Astrocyte (in vitro differentiated cells and primary cell): ENCODE measurements at regions not wholly inside any gene's neighbourhood (a gene's known extent, or its start where the extent isn't known, plus 50 kb on each side); places are given as distances from the start of the nearest gene placed in this dataset.

ENCODE experiments used
- DNase-seq: peaks from one replicate; pipeline ENCODE4 v3.0.0-alpha.2; 2010; ENCODE audit warnings: low read depth
- FAIRE-seq: peaks from 2 replicates; lab custom pipeline; 2011; peaks lifted over from hg19 to GRCh38; lab: Jason Lieb, UNC
- H2AFZ ChIP-seq: 2 replicates; pipeline ENCODE4 v1.6.0; 2012; ENCODE audit warnings: low read depth, low read length, inconsistent platforms
- H3K27ac ChIP-seq: 2 replicates; pipeline ENCODE4 v1.5.1; 2011; ENCODE audit warnings: low read depth, low read length, inconsistent platforms
- H3K27me3 ChIP-seq: 2 replicates; pipeline ENCODE4 v1.6.0; 2011; ENCODE audit warnings: low read length, inconsistent platforms; ENCODE audit not compliant: insufficient read depth
- H3K36me3 ChIP-seq: 2 replicates; pipeline ENCODE4 v1.5.1; 2011; ENCODE audit warnings: low read length, inconsistent platforms; ENCODE audit not compliant: insufficient read depth
- H3K4me1 ChIP-seq: 2 replicates; pipeline ENCODE4 v1.5.1; 2011; ENCODE audit warnings: low read length, inconsistent platforms; ENCODE audit not compliant: insufficient read depth
- H3K4me2 ChIP-seq: 2 replicates; pipeline ENCODE4 v1.6.0; 2012; ENCODE audit warnings: low read length, inconsistent platforms
- H3K4me3 ChIP-seq: 2 replicates; pipeline ENCODE4 v1.5.1; 2011; ENCODE audit warnings: low read depth, mild to moderate bottlenecking, low read length, inconsistent platforms; ENCODE audit not compliant: insufficient read depth
- H3K79me2 ChIP-seq: 2 replicates; pipeline ENCODE4 v1.6.0; 2012; ENCODE audit warnings: mild to moderate bottlenecking, low read length, inconsistent platforms; ENCODE audit not compliant: insufficient read depth
- H3K9ac ChIP-seq: 2 replicates; pipeline ENCODE4 v1.6.0; 2012; ENCODE audit warnings: mild to moderate bottlenecking, low read length, inconsistent platforms
- H3K9me3 ChIP-seq: 2 replicates; pipeline ENCODE4 v1.5.1; 2012; ENCODE audit warnings: low read depth, mild to moderate bottlenecking, low read length, inconsistent platforms; ENCODE audit not compliant: insufficient read depth
- H4K20me1 ChIP-seq: 2 replicates; pipeline ENCODE4 v1.6.0; 2012; ENCODE audit warnings: low read length, inconsistent platforms; ENCODE audit not compliant: insufficient read depth
- H3K27ac Mint-ChIP-seq: one replicate; pipeline ENCODE4 v1.8.0; 2021; ENCODE audit warnings: mild to moderate bottlenecking, mixed read lengths; ENCODE audit not compliant: unreplicated experiment
- H3K27me3 Mint-ChIP-seq: one replicate; pipeline ENCODE4 v1.8.0; 2021; ENCODE audit warnings: low read depth, mixed read lengths; ENCODE audit not compliant: unreplicated experiment
- H3K36me3 Mint-ChIP-seq: one replicate; pipeline ENCODE4 v1.8.0; 2021; ENCODE audit warnings: low read depth, mixed read lengths; ENCODE audit not compliant: unreplicated experiment
- H3K4me1 Mint-ChIP-seq: one replicate; pipeline ENCODE4 v1.8.0; 2021; ENCODE audit warnings: low read depth, mixed read lengths; ENCODE audit not compliant: unreplicated experiment
- H3K4me3 Mint-ChIP-seq: one replicate; pipeline ENCODE4 v1.8.0; 2021; ENCODE audit warnings: mild to moderate bottlenecking, moderate library complexity, mixed read lengths; ENCODE audit not compliant: unreplicated experiment
- H3K9me3 Mint-ChIP-seq: one replicate; pipeline ENCODE4 v1.8.0; 2021; ENCODE audit warnings: mild to moderate bottlenecking, mixed read lengths; ENCODE audit not compliant: unreplicated experiment
- EZH2 ChIP-seq: IDR thresholded peaks from 2 replicates; pipeline ENCODE4 v1.6.1; 2012; ENCODE audit warnings: mild to moderate bottlenecking, low read length, inconsistent platforms; ENCODE audit not compliant: insufficient read depth
- TF ChIP-seq, protein P1 (sequence below): IDR thresholded peaks from 2 replicates; pipeline ENCODE4 v1.5.1; 2011; ENCODE audit warnings: low read depth, mild to moderate bottlenecking, inconsistent platforms, low read length, moderate library complexity; ENCODE audit not compliant: insufficient read depth

DNA sequence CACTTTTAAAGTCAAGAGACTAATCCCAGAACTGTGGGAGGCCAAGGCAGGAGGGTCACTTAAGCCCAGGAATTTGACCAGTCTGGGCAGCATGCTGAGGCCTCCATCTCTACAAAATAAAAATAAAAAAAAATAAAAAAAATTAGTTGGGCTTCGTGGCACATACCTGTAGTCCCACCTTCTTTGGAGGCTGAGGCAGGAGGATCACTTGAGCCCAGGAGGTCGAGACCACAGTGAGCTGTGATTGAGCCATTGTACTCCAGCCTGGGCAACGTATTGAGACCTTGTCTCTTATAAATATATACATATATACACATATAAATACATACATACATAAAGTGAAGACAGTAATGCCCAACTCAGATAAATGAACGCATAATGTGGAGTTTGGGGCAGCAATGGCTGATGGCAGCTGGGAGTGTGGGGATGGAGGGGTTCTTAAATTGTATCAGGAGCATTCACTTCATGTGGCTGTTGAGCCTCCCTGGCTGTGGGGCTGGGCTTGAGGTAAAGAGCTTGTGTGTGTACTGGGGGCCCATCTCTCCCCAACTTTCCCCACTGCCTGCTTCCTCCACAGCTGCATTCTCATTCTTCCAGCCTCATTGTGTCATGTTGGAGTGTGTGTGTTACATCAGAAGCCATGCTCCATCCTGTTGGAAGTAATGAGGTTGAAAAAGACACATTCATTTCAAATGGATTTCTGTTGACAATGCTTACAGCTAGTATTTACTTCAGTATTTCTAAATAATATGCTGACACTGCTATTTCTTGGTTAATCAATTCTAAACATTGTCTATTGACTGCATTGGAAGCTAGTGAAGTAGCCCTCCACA is 96.5 kb upstream of the HS6ST1 start:
- Mint-ChIP-seq H3K4me3 (no peak overlapping the region), H3K27me3 (peaks cover 19% of the 10 kb centered on the region), H3K4me1 (peaks cover under 1% of the 10 kb centered on the region), H3K36me3 (no peaks in the 10 kb centered on the region), H3K27ac (no peak overlapping the region), H3K9me3 (peaks cover 5% of the 10 kb centered on the region)
- no peak overlapping the region for H2AFZ ChIP-seq
- FAIRE-seq (no peak), DNase-seq (no peak)
- no peak for TF ChIP-seq EZH2
- TF ChIP-seq, protein P1, sequence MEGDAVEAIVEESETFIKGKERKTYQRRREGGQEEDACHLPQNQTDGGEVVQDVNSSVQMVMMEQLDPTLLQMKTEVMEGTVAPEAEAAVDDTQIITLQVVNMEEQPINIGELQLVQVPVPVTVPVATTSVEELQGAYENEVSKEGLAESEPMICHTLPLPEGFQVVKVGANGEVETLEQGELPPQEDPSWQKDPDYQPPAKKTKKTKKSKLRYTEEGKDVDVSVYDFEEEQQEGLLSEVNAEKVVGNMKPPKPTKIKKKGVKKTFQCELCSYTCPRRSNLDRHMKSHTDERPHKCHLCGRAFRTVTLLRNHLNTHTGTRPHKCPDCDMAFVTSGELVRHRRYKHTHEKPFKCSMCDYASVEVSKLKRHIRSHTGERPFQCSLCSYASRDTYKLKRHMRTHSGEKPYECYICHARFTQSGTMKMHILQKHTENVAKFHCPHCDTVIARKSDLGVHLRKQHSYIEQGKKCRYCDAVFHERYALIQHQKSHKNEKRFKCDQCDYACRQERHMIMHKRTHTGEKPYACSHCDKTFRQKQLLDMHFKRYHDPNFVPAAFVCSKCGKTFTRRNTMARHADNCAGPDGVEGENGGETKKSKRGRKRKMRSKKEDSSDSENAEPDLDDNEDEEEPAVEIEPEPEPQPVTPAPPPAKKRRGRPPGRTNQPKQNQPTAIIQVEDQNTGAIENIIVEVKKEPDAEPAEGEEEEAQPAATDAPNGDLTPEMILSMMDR: no peak
- H3K4me1 ChIP-seq: no peaks in the 10 kb centered on the region
- no peaks in the 10 kb centered on the region for H3K27me3 ChIP-seq
- no peak overlapping the region for H3K27ac ChIP-seq
- H3K9me3 ChIP-seq: peaks cover 5% of the 10 kb centered on the region
- H3K4me2 ChIP-seq: no peak overlapping the region
- H3K4me3 ChIP-seq: no peak overlapping the region
- no peaks in the 10 kb centered on the region for H4K20me1 ChIP-seq
- H3K9ac ChIP-seq: no peak overlapping the region
- no peaks in the 10 kb centered on the region for H3K79me2 ChIP-seq
- no peaks in the 10 kb centered on the region for H3K36me3 ChIP-seq

DNA sequence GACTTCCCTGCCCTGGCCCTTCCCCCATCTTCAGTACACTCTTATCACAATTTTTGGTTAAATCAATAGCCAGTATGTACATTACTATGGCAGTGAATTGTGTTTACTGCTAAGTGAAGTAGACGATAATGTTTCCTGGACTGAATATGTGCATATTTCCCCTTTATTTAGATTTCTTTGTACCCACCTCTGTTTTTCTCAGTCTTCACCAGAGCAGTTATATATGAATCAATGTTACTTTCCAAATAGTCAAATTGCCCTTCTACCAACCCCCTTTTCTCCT is 97.1 kb upstream of the HS6ST1 start:
- Histone ChIP-seq H4K20me1 (no peaks in the 10 kb centered on the region), H3K27ac (no peak overlapping the region), H3K36me3 (no peaks in the 10 kb centered on the region), H3K4me1 (no peaks in the 10 kb centered on the region), H3K9me3 (peaks cover 5% of the 10 kb centered on the region), H3K79me2 (no peaks in the 10 kb centered on the region), H3K27me3 (no peaks in the 10 kb centered on the region), H2AFZ (no peak overlapping the region), H3K9ac (no peak overlapping the region), H3K4me3 (no peak overlapping the region), H3K4me2 (no peak overlapping the region)
- TF ChIP-seq, protein P1: no peak
- TF ChIP-seq EZH2: no peak
- H3K36me3 Mint-ChIP-seq: no peaks in the 10 kb centered on the region
- H3K9me3 Mint-ChIP-seq: peaks cover 5% of the 10 kb centered on the region
- no peak for DNase-seq
- FAIRE-seq: no peak
- H3K4me3 Mint-ChIP-seq: no peak overlapping the region
- H3K27ac Mint-ChIP-seq: no peak overlapping the region
- no peaks in the 10 kb centered on the region for H3K4me1 Mint-ChIP-seq
- H3K27me3 Mint-ChIP-seq: peaks cover 17% of the 10 kb centered on the region

DNA sequence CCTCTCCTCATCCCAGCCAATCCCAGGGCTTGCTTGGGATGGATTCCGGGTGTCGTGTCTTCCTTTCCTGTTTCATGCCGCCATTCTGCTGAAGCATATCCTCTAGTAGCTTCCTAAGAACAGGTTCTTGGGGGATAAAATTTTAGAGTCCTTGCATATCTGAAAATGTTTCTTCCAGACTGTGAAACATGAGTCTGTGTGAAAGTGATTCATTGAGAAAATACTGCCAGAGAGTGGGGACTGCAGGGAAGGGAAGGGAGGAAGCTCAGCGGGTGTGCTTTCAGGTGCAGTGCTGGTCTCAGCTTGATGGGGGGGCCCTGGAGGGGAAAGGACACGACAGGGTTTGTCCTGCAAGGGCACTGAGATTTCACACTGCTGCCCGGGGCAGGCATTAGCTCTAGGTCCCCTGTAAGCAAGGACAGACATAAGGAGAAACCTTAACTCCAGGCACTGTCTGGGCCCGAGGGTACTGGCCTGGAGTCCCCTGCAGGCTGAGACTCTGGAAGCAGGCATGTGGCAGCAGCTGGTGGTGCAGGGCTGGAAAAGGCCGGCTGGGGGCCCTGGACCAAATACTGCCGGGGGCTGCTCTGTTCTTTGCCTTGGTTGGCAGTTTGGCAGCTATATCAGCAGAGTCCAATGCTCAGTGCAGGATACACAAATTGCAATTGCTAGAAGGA is 97.6 kb upstream of the HS6ST1 start:
- Histone ChIP-seq H2AFZ (no peak overlapping the region), H3K36me3 (no peaks in the 10 kb centered on the region), H3K27ac (no peak overlapping the region), H3K4me1 (no peaks in the 10 kb centered on the region), H3K9me3 (peaks cover 5% of the 10 kb centered on the region), H3K9ac (no peak overlapping the region), H3K4me3 (no peak overlapping the region), H3K79me2 (no peaks in the 10 kb centered on the region), H3K4me2 (no peak overlapping the region), H4K20me1 (no peaks in the 10 kb centered on the region), H3K27me3 (no peaks in the 10 kb centered on the region)
- FAIRE-seq (no peak), DNase-seq (no peak)
- Mint-ChIP-seq H3K27me3 (peaks cover 14% of the 10 kb centered on the region), H3K9me3 (peaks cover 5% of the 10 kb centered on the region), H3K4me3 (no peak overlapping the region), H3K27ac (no peak overlapping the region), H3K36me3 (no peaks in the 10 kb centered on the region), H3K4me1 (no peaks in the 10 kb centered on the region)
- TF ChIP-seq, protein P1: no peak
- TF ChIP-seq EZH2: no peak
